Karpas-422 (cell line): ENCODE measurements at regions not wholly inside any gene's neighbourhood (a gene's known extent, or its start where the extent isn't known, plus 50 kb on each side); places are given as distances from the start of the nearest gene placed in this dataset.
"Not testable (repeated sequence)": the region's sequence is repeated elsewhere in the genome, so short reads cannot be mapped to it uniquely, and the experiment has no call there.

Experiments used
- DNase-seq: peaks from one replicate; pipeline ENCODE4 v3.0.0-alpha.2; 2015
- H2AFZ ChIP-seq: fragments of 200-600 bp; sonication (generic); 2 replicates; pipeline ENCODE4 v1.6.1; 2014; ENCODE audit warnings: antibody characterized with exemption, low read length, mixed read lengths
- H3K27ac ChIP-seq: fragments of 200-600 bp; sonication (generic); 2 replicates; pipeline ENCODE4 v1.5.1; 2014; ENCODE audit warnings: mild to moderate bottlenecking, low read length, moderate library complexity
- H3K27me3 ChIP-seq: fragments of 200-600 bp; sonication (generic); 2 replicates; pipeline ENCODE4 v1.6.1; 2014; ENCODE audit warnings: low read length, mixed read lengths
- H3K36me3 ChIP-seq: fragments of 200-600 bp; sonication (generic); 2 replicates; pipeline ENCODE4 v1.6.1; 2014; ENCODE audit warnings: low read length, mixed read lengths; ENCODE audit not compliant: insufficient read depth
- H3K4me1 ChIP-seq: fragments of 200-600 bp; sonication (generic); 2 replicates; pipeline ENCODE4 v1.6.1; 2014; ENCODE audit warnings: mild to moderate bottlenecking, low read length, mixed read lengths
- H3K4me2 ChIP-seq: fragments of 200-600 bp; sonication (generic); 2 replicates; pipeline ENCODE4 v1.6.1; 2014; ENCODE audit warnings: low read length, low read depth, mild to moderate bottlenecking; ENCODE audit not compliant: poor library complexity, severe bottlenecking
- H3K4me3 ChIP-seq: fragments of 200-600 bp; sonication (generic); 2 replicates; pipeline ENCODE4 v1.5.1; 2014; ENCODE audit warnings: mild to moderate bottlenecking, antibody characterized with exemption, low read length, mixed read lengths
- H3K79me2 ChIP-seq: fragments of 200-600 bp; sonication (generic); 2 replicates; pipeline ENCODE4 v1.6.1; 2014; ENCODE audit warnings: mild to moderate bottlenecking, low read length, mixed read lengths
- H3K9ac ChIP-seq: fragments of 200-600 bp; sonication (generic); 2 replicates; pipeline ENCODE4 v1.6.0; 2014; ENCODE audit warnings: low read length
- H3K9me2 ChIP-seq: fragments of 200-600 bp; sonication (generic), shearing (Covaris generic); replicated peaks from 2 replicates; pipeline ENCODE4 v1.6.0; 2014; ENCODE audit warnings: mild to moderate bottlenecking, low read length, moderate library complexity; ENCODE audit not compliant: insufficient read depth
- H3K9me3 ChIP-seq: fragments of 300-700, 200-600 bp; sonication (generic); 2 replicates; pipeline ENCODE4 v1.6.1; 2014; ENCODE audit warnings: low read length, mixed read lengths
- H4K20me1 ChIP-seq: fragments of 200-600 bp; sonication (generic); 2 replicates; pipeline ENCODE4 v1.6.1; 2014; ENCODE audit warnings: mild to moderate bottlenecking, antibody characterized with exemption, low read length, low read depth; ENCODE audit not compliant: insufficient read depth

- Histone ChIP-seq H3K27ac (no peak overlapping the region), H4K20me1 (no peaks in the 10 kb centered on the region)
Observed at GRCh38 chr2:82023710-82024109, 1719.2 kb upstream of the LRRTM1 start.

GRCh38 chr2:82013641-82014040, 1709.1 kb upstream of the LRRTM1 start:
- H3K4me3 ChIP-seq, result no peak overlapping the region
- H3K4me1 ChIP-seq, result no peaks in the 10 kb centered on the region
- no peak overlapping the region for H3K27ac ChIP-seq
- H3K9me3 ChIP-seq, result peaks cover 41% of the 10 kb centered on the region
- H2AFZ ChIP-seq, result no peak overlapping the region
- no peak overlapping the region for H3K9ac ChIP-seq
- H3K79me2 ChIP-seq, result no peaks in the 10 kb centered on the region
- no peaks in the 10 kb centered on the region for H3K27me3 ChIP-seq
- no peak for DNase-seq
- no peaks in the 10 kb centered on the region for H3K9me2 ChIP-seq
- H4K20me1 ChIP-seq, result no peaks in the 10 kb centered on the region
- H3K4me2 ChIP-seq, result no peak overlapping the region
- H3K36me3 ChIP-seq, result no peaks in the 10 kb centered on the region

More at GRCh38 chr2:82023710-82024109, 1719.2 kb upstream of the LRRTM1 start:
- Histone ChIP-seq H3K9me2 (no peaks in the 10 kb centered on the region), H3K27me3 (no peaks in the 10 kb centered on the region), H3K4me3 (no peak overlapping the region), H3K36me3 (no peaks in the 10 kb centered on the region), H3K79me2 (no peaks in the 10 kb centered on the region), H3K9me3 (peaks cover 43% of the 10 kb centered on the region), H2AFZ (no peak overlapping the region), H3K4me2 (no peak overlapping the region), H3K4me1 (no peaks in the 10 kb centered on the region), H3K9ac (no peak overlapping the region)
- no peak for DNase-seq

GRCh38 chr2:82007071-82007664, 1702.6 kb upstream of the LRRTM1 start:
- no peak for DNase-seq
- peaks cover 40% of the 10 kb centered on the region for H3K9me3 ChIP-seq
- H3K4me3 ChIP-seq, result no peak overlapping the region
- no peak overlapping the region for H3K4me2 ChIP-seq
- H3K9me2 ChIP-seq, result no peaks in the 10 kb centered on the region
- no peak overlapping the region for H3K27ac ChIP-seq
- no peak overlapping the region for H3K9ac ChIP-seq
- H4K20me1 ChIP-seq, result no peaks in the 10 kb centered on the region
- H3K36me3 ChIP-seq, result no peaks in the 10 kb centered on the region
- no peaks in the 10 kb centered on the region for H3K27me3 ChIP-seq
- H2AFZ ChIP-seq, result no peak overlapping the region
- H3K79me2 ChIP-seq, result no peaks in the 10 kb centered on the region
- no peaks in the 10 kb centered on the region for H3K4me1 ChIP-seq

GRCh38 chr2:82005889-82006288, 1701.3 kb upstream of the LRRTM1 start:
- not testable (repeated sequence) for DNase-seq

GRCh38 chr2:82001614-82002013, 1697.1 kb upstream of the LRRTM1 start:
- H3K27ac ChIP-seq, result no peak overlapping the region
- no peaks in the 10 kb centered on the region for H3K27me3 ChIP-seq
- DNase-seq, result no peak
- H4K20me1 ChIP-seq, result no peaks in the 10 kb centered on the region
- H3K4me1 ChIP-seq, result no peaks in the 10 kb centered on the region
- H3K9me2 ChIP-seq, result no peaks in the 10 kb centered on the region
- no peak overlapping the region for H3K4me3 ChIP-seq
- no peak overlapping the region for H3K4me2 ChIP-seq
- peaks cover 58% of the 10 kb centered on the region for H3K9me3 ChIP-seq
- H3K9ac ChIP-seq, result no peak overlapping the region
- H3K79me2 ChIP-seq, result no peaks in the 10 kb centered on the region
- H2AFZ ChIP-seq, result no peak overlapping the region
- H3K36me3 ChIP-seq, result no peaks in the 10 kb centered on the region

More at GRCh38 chr2:82005889-82006288, 1701.3 kb upstream of the LRRTM1 start:
- not testable (repeated sequence) for H3K36me3 ChIP-seq, H4K20me1 ChIP-seq, H3K4me1 ChIP-seq, H3K9ac ChIP-seq, H3K9me2 ChIP-seq, H3K27me3 ChIP-seq, H3K79me2 ChIP-seq, H3K27ac ChIP-seq, H3K4me3 ChIP-seq, H2AFZ ChIP-seq, H3K4me2 ChIP-seq
- H3K9me3 ChIP-seq, result peaks cover 42% of the 10 kb centered on the region

- H3K27me3 ChIP-seq, result no peaks in the 10 kb centered on the region
- H3K79me2 ChIP-seq, result no peaks in the 10 kb centered on the region
- H3K9ac ChIP-seq, result no peak overlapping the region
- no peak overlapping the region for H3K4me3 ChIP-seq
- no peaks in the 10 kb centered on the region for H3K4me1 ChIP-seq
- H3K36me3 ChIP-seq, result no peaks in the 10 kb centered on the region
- H3K4me2 ChIP-seq, result no peak overlapping the region
- peaks cover 63% of the 10 kb centered on the region for H3K9me3 ChIP-seq
- DNase-seq, result no peak
- no peak overlapping the region for H2AFZ ChIP-seq
- H4K20me1 ChIP-seq, result no peaks in the 10 kb centered on the region
- H3K9me2 ChIP-seq, result no peaks in the 10 kb centered on the region
- H3K27ac ChIP-seq, result no peak overlapping the region
Observed at GRCh38 chr2:82000606-82001005, 1696.1 kb upstream of the LRRTM1 start.

- no peak overlapping the region for H3K9ac ChIP-seq
- H4K20me1 ChIP-seq, result no peaks in the 10 kb centered on the region
- no peak overlapping the region for H3K27ac ChIP-seq
- H2AFZ ChIP-seq, result no peak overlapping the region
- H3K9me2 ChIP-seq, result no peaks in the 10 kb centered on the region
- no peaks in the 10 kb centered on the region for H3K27me3 ChIP-seq
- no peak overlapping the region for H3K4me2 ChIP-seq
- H3K4me1 ChIP-seq, result no peaks in the 10 kb centered on the region
- no peaks in the 10 kb centered on the region for H3K79me2 ChIP-seq
- no peaks in the 10 kb centered on the region for H3K36me3 ChIP-seq
- no peak for DNase-seq
- peaks cover 50% of the 10 kb centered on the region for H3K9me3 ChIP-seq
- H3K4me3 ChIP-seq, result no peak overlapping the region
Observed at GRCh38 chr2:81996332-81996731, 1691.8 kb upstream of the LRRTM1 start.

- Histone ChIP-seq H3K9me3 (peaks cover 50% of the 10 kb centered on the region), H2AFZ (no peak overlapping the region), H3K9ac (no peak overlapping the region), H3K79me2 (no peaks in the 10 kb centered on the region), H3K27me3 (no peaks in the 10 kb centered on the region), H3K4me1 (no peaks in the 10 kb centered on the region), H4K20me1 (no peaks in the 10 kb centered on the region), H3K36me3 (no peaks in the 10 kb centered on the region), H3K27ac (no peak overlapping the region), H3K9me2 (no peaks in the 10 kb centered on the region), H3K4me2 (no peak overlapping the region), H3K4me3 (no peak overlapping the region)
- no peak for DNase-seq
Observed at GRCh38 chr2:81991282-81991681, 1686.7 kb upstream of the LRRTM1 start.

GRCh38 chr2:81987370-81987769, 1682.8 kb upstream of the LRRTM1 start:
- Histone ChIP-seq H2AFZ (no peak overlapping the region), H3K79me2 (no peaks in the 10 kb centered on the region), H3K4me3 (no peak overlapping the region), H3K9ac (no peak overlapping the region), H4K20me1 (no peaks in the 10 kb centered on the region), H3K9me2 (no peaks in the 10 kb centered on the region), H3K36me3 (no peaks in the 10 kb centered on the region), H3K27me3 (no peaks in the 10 kb centered on the region), H3K9me3 (peaks cover 47% of the 10 kb centered on the region), H3K4me2 (no peak overlapping the region), H3K4me1 (no peaks in the 10 kb centered on the region), H3K27ac (no peak overlapping the region)
- no peak for DNase-seq
